Epithelial cell of proximal tubule (primary cell): ENCODE measurements at regions not wholly inside any gene's neighbourhood (a gene's known extent, or its start where the extent isn't known, plus 50 kb on each side); places are given as distances from the start of the nearest gene placed in this dataset.

Experiments
- DNase-seq: peaks from one replicate; pipeline ENCODE4 v3.0.0-alpha.2; 2011; ENCODE audit warnings: low read depth
- H3K4me3 ChIP-seq: 2 replicates; pipeline ENCODE4 v1.5.1; 2011; ENCODE audit warnings: low read depth, mild to moderate bottlenecking, low read length
- TF ChIP-seq, protein P1 (sequence below): conservative IDR thresholded peaks from 2 replicates; pipeline ENCODE4 v1.5.1; 2012; ENCODE audit warnings: low read depth, mild to moderate bottlenecking, low read length

DNA sequence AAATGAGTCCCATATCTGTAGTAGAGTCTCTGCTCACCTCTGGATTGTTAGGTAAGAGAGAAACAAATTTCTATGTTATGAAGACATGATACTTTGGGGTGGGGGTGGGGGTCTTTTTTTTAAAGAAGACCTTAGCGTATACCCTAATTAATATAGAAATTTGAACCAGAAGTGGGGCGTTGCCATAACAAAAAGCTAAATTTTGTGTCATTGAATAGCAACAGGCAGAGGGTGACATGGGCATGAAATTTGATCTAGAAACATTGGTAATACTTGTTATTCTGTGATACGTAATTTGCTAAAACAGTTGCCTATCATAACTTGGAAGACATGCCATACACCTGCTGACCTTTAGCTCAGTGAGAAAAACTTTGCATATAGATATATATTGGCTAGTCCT, 92.3 kb upstream of the SLC38A2 start:
- no peak overlapping the region for H3K4me3 ChIP-seq
- TF ChIP-seq, protein P1, sequence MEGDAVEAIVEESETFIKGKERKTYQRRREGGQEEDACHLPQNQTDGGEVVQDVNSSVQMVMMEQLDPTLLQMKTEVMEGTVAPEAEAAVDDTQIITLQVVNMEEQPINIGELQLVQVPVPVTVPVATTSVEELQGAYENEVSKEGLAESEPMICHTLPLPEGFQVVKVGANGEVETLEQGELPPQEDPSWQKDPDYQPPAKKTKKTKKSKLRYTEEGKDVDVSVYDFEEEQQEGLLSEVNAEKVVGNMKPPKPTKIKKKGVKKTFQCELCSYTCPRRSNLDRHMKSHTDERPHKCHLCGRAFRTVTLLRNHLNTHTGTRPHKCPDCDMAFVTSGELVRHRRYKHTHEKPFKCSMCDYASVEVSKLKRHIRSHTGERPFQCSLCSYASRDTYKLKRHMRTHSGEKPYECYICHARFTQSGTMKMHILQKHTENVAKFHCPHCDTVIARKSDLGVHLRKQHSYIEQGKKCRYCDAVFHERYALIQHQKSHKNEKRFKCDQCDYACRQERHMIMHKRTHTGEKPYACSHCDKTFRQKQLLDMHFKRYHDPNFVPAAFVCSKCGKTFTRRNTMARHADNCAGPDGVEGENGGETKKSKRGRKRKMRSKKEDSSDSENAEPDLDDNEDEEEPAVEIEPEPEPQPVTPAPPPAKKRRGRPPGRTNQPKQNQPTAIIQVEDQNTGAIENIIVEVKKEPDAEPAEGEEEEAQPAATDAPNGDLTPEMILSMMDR: no peak
- no peak for DNase-seq

DNA sequence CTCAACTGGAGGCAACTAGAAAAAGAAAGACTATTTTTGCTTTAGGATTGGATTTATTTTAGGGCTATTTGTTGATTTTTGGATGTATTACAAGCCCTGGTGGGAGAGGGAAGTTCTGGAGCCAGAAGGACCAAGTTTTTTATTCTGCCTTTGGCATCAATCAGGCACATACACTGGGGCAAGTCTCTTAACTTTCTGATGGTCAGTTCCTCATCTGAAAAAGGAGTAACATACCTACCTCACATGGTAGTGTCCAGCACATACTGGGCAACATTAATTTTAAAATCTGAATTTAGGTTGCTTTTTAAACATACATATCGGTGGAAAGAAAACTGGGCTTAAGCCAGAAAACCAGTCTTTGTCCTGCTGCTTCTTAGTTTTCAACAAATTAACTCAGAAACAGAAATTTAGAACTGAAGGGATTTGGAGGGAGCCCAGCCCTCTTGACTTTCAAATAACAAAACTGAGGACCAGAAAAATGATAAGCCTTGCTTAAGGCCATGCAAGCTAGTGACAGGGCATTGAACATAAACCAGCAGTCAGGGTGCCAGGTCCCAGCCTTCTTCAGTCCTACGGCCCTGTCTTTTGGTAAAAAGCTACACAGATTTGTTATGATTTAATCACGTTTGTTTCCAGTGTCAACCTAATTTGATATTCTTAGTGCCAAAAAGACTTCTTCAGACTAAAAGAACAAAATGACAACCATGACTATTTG, 90.2 kb upstream of the SLC38A2 start:
- no peak for DNase-seq
- TF ChIP-seq, protein P1: no peak
- no peak overlapping the region for H3K4me3 ChIP-seq

DNA sequence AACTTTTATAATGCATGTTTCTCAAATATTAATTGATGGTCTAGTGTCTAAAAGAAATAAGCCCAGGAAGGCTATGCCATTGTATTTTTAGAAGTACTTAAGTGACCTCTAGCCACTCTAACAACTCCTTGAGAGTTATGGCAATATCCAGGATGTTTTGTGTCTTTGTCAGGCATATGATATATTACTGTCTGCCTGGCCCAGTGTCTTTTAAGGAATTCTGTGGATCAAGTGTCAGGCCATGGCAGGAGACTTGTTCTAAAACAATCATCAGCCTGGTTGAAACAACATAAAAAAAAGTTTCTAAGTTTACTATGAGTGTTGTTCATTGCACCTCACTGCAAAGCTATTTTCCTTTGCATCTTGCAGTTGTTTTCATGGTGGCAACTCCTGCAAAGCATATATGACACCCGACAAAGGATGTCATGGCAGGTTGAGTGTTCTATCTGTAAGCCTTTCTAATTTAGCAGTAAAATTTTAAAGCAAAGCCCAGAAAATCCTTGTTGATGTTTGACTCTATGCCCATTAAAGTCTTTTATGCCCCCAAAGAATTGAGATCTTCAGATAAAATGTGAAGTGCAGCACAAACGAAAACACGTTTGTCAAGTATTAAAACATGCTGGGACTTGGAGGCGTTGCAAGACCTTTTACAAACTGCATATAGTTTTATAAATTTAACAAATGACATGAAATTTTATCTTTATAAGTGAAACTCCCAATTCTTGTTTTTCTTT, 89.5 kb upstream of the SLC38A2 start:
- TF ChIP-seq, protein P1: no peak
- no peak for DNase-seq
- H3K4me3 ChIP-seq: no peak overlapping the region

DNA sequence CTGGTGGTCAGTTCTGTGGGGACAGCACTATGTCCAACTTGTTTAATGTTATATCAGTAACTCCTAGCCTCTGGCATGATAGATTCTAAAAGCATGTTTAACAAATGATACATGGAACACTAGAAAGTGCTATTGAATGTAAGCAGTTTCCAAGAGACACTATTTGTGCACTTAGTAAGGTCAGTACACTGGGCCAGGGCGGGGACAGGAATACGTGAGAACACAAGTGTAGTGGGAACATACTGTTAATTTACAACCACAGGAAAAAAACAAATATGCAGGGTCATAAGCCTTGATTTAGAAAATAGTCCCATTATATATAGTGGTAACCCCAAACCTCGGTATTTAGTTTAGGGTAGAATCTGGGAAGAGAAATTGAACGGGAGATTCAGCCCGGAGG, 88.9 kb upstream of the SLC38A2 start:
- DNase-seq: no peak
- TF ChIP-seq, protein P1: no peak
- H3K4me3 ChIP-seq: no peak overlapping the region

DNA sequence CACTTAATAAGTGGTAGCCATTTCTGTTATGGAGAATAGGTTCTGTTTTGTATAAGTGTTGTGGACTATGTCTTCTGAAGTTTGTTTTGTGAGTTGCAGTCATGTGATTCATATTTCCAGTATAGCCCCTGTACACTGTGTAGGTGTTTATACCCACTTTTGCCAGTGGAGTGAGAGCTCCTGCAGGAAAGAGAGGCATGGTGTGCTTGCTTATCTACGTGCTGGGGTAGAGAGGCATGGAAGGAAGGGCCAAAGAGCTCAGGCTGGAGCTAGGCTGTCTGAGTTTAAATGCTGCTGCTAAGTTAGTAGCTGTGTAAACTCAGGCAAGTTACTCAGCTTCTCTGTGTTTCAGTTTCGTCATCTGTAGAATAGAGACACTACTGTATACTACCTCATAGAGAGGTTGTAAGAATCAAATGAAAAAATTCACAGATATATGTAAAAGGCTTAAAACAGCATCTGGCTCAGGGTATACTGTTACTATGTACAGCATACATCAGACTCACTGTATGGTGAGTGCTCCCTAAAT, 88.2 kb upstream of the SLC38A2 start:
- no peak overlapping the region for H3K4me3 ChIP-seq
- no peak for DNase-seq
- TF ChIP-seq, protein P1: no peak

DNA sequence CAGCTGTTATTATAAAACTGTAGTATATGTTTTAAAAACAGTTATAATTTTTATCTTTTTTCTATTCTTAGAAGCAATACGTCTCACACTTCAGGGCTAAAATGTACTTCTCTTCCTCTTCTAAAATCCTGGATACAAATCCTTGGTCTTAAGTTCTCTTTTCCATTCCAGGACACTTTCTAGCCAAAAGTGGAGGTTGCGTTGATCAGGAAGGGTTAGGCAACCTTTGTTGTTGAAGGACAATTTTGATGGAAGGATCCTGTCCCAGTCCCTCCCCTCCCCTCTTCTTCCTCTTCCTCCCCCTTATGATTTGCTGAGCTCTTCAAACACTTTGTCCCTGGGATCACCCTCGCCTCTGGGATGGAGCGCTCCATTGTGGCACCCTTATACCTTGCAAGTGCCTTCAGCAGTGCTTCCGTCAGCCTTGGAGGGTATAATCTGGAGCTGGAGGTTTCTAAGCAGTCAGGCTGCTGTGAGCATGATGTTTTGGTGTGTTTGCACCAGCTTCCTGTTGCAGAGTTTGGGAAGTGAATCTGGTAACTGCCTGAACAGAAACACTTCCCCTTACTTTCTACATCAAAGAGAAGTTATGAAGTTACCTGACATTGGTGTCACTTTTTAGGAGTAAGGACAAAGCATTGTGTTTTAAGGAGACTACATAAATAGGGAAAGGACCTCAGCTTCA, 87.4 kb upstream of the SLC38A2 start:
- DNase-seq: no peak
- no peak overlapping the region for H3K4me3 ChIP-seq
- TF ChIP-seq, protein P1: no peak
